Endothelial cell (in vitro differentiated cells): ENCODE measurements at regions not wholly inside any gene's neighbourhood (a gene's known extent, or its start where the extent isn't known, plus 50 kb on each side); places are given as distances from the start of the nearest gene placed in this dataset.

Source experiments
- DNase-seq: peaks from one replicate; pipeline ENCODE4 v3.0.0; 2021; ENCODE audit warnings: low spot score
- H3K27ac Mint-ChIP-seq: one replicate; pipeline ENCODE4 v1.8.0; 2021; ENCODE audit warnings: mixed read lengths, inconsistent platforms; ENCODE audit not compliant: unreplicated experiment
- H3K27me3 Mint-ChIP-seq: one replicate; pipeline ENCODE4 v1.8.0; 2021; ENCODE audit warnings: mild to moderate bottlenecking, moderate library complexity, mixed read lengths, inconsistent platforms; ENCODE audit not compliant: unreplicated experiment
- H3K36me3 Mint-ChIP-seq: one replicate; pipeline ENCODE4 v1.8.0; 2021; ENCODE audit warnings: mild to moderate bottlenecking, low read depth, mixed read lengths, inconsistent platforms; ENCODE audit not compliant: unreplicated experiment
- H3K4me1 Mint-ChIP-seq: one replicate; pipeline ENCODE4 v1.8.0; 2021; ENCODE audit warnings: mild to moderate bottlenecking, mixed read lengths, inconsistent platforms; ENCODE audit not compliant: unreplicated experiment
- H3K4me3 Mint-ChIP-seq: one replicate; pipeline ENCODE4 v1.8.0; 2021; ENCODE audit warnings: mild to moderate bottlenecking, mixed read lengths, inconsistent platforms; ENCODE audit not compliant: unreplicated experiment
- H3K9me3 Mint-ChIP-seq: one replicate; pipeline ENCODE4 v1.8.0; 2021; ENCODE audit warnings: mixed read lengths, inconsistent platforms; ENCODE audit not compliant: unreplicated experiment
- TF ChIP-seq, protein P1 (sequence below): fragments of 200-600 bp; sonication (generic); IDR thresholded peaks from one replicate; pipeline ENCODE4 v1.5.0; 2021; ENCODE audit warnings: antibody characterized with exemption; ENCODE audit not compliant: unreplicated experiment

DNA sequence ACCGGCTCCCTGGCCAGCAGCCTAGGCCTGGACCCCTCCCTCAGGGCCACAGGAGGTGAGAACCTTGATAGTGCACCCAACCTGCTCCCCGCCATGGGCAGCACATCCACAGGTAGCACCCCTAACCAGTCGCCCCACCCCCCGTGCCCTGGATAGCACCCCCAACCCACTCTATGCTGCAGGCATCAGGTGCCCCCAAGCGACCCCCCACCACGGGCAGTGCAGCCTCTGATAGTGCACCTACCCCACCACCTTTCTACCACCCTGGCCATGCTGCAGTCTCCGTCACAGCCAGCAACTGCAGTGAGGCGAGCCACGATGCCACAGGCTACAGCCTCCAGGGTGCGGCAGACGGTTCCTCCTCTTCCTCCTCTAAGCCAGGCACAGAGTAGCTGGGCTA is 55.6 kb downstream of the SOWAHC start:
- H3K9me3 Mint-ChIP-seq, result no peaks in the 10 kb centered on the region
- H3K27ac Mint-ChIP-seq, result no peak overlapping the region
- peaks cover 2% of the 10 kb centered on the region for H3K27me3 Mint-ChIP-seq
- peaks cover 2% of the 10 kb centered on the region for H3K4me1 Mint-ChIP-seq
- no peak overlapping the region for H3K4me3 Mint-ChIP-seq
- TF ChIP-seq, protein P1, sequence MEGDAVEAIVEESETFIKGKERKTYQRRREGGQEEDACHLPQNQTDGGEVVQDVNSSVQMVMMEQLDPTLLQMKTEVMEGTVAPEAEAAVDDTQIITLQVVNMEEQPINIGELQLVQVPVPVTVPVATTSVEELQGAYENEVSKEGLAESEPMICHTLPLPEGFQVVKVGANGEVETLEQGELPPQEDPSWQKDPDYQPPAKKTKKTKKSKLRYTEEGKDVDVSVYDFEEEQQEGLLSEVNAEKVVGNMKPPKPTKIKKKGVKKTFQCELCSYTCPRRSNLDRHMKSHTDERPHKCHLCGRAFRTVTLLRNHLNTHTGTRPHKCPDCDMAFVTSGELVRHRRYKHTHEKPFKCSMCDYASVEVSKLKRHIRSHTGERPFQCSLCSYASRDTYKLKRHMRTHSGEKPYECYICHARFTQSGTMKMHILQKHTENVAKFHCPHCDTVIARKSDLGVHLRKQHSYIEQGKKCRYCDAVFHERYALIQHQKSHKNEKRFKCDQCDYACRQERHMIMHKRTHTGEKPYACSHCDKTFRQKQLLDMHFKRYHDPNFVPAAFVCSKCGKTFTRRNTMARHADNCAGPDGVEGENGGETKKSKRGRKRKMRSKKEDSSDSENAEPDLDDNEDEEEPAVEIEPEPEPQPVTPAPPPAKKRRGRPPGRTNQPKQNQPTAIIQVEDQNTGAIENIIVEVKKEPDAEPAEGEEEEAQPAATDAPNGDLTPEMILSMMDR, result no peak
- DNase-seq, result no peak
- H3K36me3 Mint-ChIP-seq, result no peaks in the 10 kb centered on the region

DNA sequence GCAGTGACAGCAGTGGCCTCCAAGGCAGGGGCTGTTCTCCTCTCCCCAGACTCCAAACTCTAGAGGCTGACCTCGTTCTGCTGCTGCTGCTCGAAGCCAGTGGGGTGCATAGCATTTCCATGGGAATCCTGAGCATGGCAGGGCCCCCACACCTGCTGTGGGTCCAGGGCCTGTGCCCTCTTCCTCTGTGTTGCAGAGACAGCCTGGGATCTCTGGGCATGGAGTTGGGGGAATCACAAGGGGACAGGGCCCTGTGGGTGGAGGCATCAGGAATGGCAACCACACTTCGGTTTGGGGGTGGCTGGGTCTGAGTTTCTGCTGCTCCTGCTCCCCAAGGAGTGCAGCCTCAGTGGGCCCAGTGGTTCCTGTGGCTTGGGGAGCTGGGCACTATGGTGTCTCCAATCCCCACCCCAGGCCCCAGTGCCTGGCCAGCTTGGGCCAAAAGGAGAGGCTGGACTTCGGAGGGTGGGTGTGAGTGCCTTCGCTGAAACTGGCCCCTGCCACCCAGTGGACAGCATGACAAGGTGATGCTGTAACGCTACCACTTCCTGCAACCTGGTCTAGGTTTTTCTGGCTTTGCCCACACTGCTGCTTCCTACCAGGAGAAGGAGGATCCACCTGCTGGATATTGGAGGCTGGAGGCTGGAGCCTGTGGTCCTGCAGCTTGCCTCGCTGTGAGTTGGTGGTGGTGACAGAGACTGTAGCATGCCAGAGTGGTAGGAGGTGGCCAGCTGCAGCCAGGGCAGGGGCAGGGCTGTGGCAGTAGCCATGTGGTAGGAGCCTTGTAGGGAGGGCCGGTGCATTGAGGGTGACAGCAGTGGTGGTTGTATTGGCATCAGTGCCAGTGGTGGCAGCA is 56.6 kb downstream of the SOWAHC start:
- H3K27ac Mint-ChIP-seq, result no peak overlapping the region
- H3K4me1 Mint-ChIP-seq, result peaks cover 9% of the 10 kb centered on the region
- H3K36me3 Mint-ChIP-seq, result no peaks in the 10 kb centered on the region
- no peak for DNase-seq
- H3K4me3 Mint-ChIP-seq, result no peak overlapping the region
- TF ChIP-seq, protein P1, result no peak
- peaks cover 2% of the 10 kb centered on the region for H3K27me3 Mint-ChIP-seq
- no peaks in the 10 kb centered on the region for H3K9me3 Mint-ChIP-seq

DNA sequence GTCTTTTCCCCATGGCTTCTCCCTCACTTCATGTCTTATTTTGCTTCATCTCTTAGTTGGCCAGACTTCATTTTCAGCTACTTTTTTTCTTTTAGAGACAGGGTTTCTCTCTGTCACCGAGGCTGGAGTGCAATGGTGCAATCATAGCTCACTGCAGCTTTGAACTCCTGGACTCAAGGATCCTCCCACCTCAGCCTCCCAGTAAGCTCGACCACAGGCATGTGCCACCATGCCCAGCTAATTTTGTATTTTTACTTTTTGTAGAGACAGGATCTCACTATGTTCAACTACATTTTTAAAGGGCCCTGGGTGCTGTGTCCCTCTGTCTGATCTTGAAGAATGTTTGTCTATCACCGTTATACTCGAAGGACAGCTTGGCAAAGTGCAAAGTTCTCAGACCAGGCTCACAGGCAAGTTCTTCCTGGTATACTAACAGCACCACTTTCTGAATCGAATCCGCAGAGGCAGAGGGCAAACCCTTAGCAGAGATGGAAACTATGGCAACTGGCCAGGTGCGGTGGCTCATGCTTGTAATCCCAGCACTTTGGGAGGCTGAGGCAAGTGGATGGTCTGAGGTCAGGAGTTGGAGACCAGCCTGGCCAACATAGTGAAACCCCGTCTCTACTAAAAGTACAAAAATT is 60.9 kb downstream of the SOWAHC start:
- no peak for DNase-seq
- Mint-ChIP-seq H3K36me3 (no peaks in the 10 kb centered on the region), H3K4me1 (peaks cover 12% of the 10 kb centered on the region), H3K4me3 (no peak overlapping the region), H3K9me3 (no peaks in the 10 kb centered on the region), H3K27ac (no peak overlapping the region), H3K27me3 (peaks cover 2% of the 10 kb centered on the region)
- TF ChIP-seq, protein P1, result no peak

DNA sequence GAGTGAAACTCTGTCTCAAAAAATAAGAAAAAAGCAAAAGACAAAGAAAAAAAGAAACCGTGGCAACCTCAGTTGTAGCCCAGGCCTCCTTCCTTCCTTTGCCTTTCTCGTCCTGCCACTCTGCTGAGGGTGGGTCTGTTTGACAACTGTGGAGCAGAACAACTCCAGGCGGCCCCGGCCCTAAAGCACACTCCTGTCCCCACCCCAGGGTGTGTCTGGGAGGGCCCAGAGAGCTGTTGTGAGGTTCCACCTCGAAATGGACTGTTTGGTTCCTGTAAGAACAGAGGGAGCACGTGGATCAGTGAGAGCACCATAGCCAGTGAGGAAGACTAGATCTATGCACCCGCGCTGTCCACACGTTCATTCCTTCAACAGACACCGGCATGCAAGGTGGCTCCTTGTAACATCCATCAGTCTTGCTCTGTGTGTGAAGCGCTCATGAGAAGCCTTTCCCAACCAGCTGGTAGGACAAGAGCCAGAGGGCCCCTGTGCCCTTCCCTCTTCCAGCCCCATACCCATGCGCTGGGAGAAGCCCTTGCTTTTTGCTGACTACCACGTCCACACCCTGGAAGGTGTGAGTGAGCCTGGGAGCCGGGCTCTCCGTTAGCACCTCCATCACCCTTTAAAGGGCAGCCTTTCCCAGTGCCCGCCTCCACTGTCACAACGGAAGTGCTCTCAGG is 61.6 kb downstream of the SOWAHC start:
- no peaks in the 10 kb centered on the region for H3K36me3 Mint-ChIP-seq
- peaks cover 12% of the 10 kb centered on the region for H3K4me1 Mint-ChIP-seq
- TF ChIP-seq, protein P1, result no peak
- H3K9me3 Mint-ChIP-seq, result no peaks in the 10 kb centered on the region
- no peak for DNase-seq
- H3K4me3 Mint-ChIP-seq, result no peak overlapping the region
- H3K27me3 Mint-ChIP-seq, result peaks cover 2% of the 10 kb centered on the region
- no peak overlapping the region for H3K27ac Mint-ChIP-seq
